WTC11 (cell line): ENCODE measurements at regions not wholly inside any gene's neighbourhood (a gene's known extent, or its start where the extent isn't known, plus 50 kb on each side); places are given as distances from the start of the nearest gene placed in this dataset.

Experiments used
- ATAC-seq: fragments of 200-7000 bp; cut with Tn5 transposase; 2 replicates; pipeline ENCODE4 v1.10.0; 2021; ENCODE audit warnings: mild to moderate bottlenecking, moderate library complexity
- CTCF ChIA-PET: fragments of 300-600 bp; sonication (Branson Sonifier 250); formaldehyde crosslinking; loops from one replicate; lab custom pipeline; 2021; ENCODE audit warnings: antibody characterized with exemption; lab: Charles Lee
- POLR2A ChIA-PET: fragments of 350-600 bp; sonication (Branson Sonifier 250); formaldehyde crosslinking; loops from one replicate; lab custom pipeline; 2021; ENCODE audit warnings: antibody characterized with exemption; lab: Charles Lee
- DNase-seq: peaks from one replicate; pipeline ENCODE4 v3.0.0; 2021; ENCODE audit warnings: low spot score
- H3K27ac Mint-ChIP-seq: 2 replicates; pipeline ENCODE4 v1.8.0; 2021; ENCODE audit warnings: mixed read lengths
- H3K27me3 Mint-ChIP-seq: 2 replicates; pipeline ENCODE4 v1.8.0; 2021; ENCODE audit warnings: low read depth, mild to moderate bottlenecking, moderate library complexity, mixed read lengths
- H3K36me3 Mint-ChIP-seq: 2 replicates; pipeline ENCODE4 v1.8.0; 2021; ENCODE audit warnings: mixed read lengths
- H3K4me1 Mint-ChIP-seq: 2 replicates; pipeline ENCODE4 v1.8.0; 2022; ENCODE audit warnings: mixed read lengths
- H3K4me3 Mint-ChIP-seq: 2 replicates; pipeline ENCODE4 v1.8.0; 2021; ENCODE audit warnings: mild to moderate bottlenecking, moderate library complexity, mixed read lengths
- H3K9me3 Mint-ChIP-seq: 2 replicates; pipeline ENCODE4 v1.8.0; 2021; ENCODE audit warnings: mixed read lengths
- FOXJ3 ChIP-seq: sonication (generic); formaldehyde crosslinking; IDR thresholded peaks from 2 replicates; pipeline ENCODE4 v1.9.0; 2021; ENCODE audit warnings: missing genetic modification reagents, mild to moderate bottlenecking, borderline replicate concordance
- FOXP1 ChIP-seq: sonication (generic); formaldehyde crosslinking; IDR thresholded peaks from 2 replicates; pipeline ENCODE4 v1.8.0; 2022; ENCODE audit warnings: missing genetic modification reagents, mild to moderate bottlenecking, moderate library complexity, borderline replicate concordance
- HMGA2 ChIP-seq: fragments of 250-450 bp; sonication (Bioruptor Pico); IDR thresholded peaks from 2 replicates; pipeline ENCODE4 v1.4.0; 2021; ENCODE audit warnings: mild to moderate bottlenecking, moderate library complexity
- IRF1 ChIP-seq: sonication (generic); formaldehyde crosslinking; IDR thresholded peaks from 2 replicates; pipeline ENCODE4 v1.8.0; 2023; ENCODE audit warnings: missing genetic modification reagents
- KAT7 ChIP-seq: sonication (generic); formaldehyde crosslinking; IDR thresholded peaks from 2 replicates; pipeline ENCODE4 v1.8.1; 2023; ENCODE audit warnings: missing genetic modification reagents, mild to moderate bottlenecking, borderline replicate concordance
- NFE2L1 ChIP-seq: sonication (generic); formaldehyde crosslinking; IDR thresholded peaks from 2 replicates; pipeline ENCODE4 v1.8.1; 2023; ENCODE audit warnings: missing genetic modification reagents
- NR1H2 ChIP-seq: sonication (generic); formaldehyde crosslinking; IDR thresholded peaks from 2 replicates; pipeline ENCODE4 v1.9.0; 2021; ENCODE audit warnings: mild to moderate bottlenecking, moderate library complexity, missing genetic modification reagents
- NR2C2 ChIP-seq: sonication (generic); formaldehyde crosslinking; IDR thresholded peaks from 2 replicates; pipeline ENCODE4 v1.8.0; 2022; ENCODE audit warnings: mild to moderate bottlenecking, missing genetic modification reagents
- SOX15 ChIP-seq: fragments of 250-450 bp; sonication (Bioruptor Pico); IDR thresholded peaks from 2 replicates; pipeline ENCODE4 v1.9.0; 2021; ENCODE audit warnings: mild to moderate bottlenecking
- TEAD4 ChIP-seq: sonication (generic); formaldehyde crosslinking; IDR thresholded peaks from 2 replicates; pipeline ENCODE4 v1.8.0; 2022; ENCODE audit warnings: mild to moderate bottlenecking, missing genetic modification reagents
- USF2 ChIP-seq: sonication (generic); formaldehyde crosslinking; IDR thresholded peaks from 2 replicates; pipeline ENCODE4 v1.8.1; 2023; ENCODE audit warnings: mild to moderate bottlenecking, missing genetic modification reagents, moderate library complexity
- ZNF232 ChIP-seq: sonication (generic); formaldehyde crosslinking; IDR thresholded peaks from 2 replicates; pipeline ENCODE4 v1.8.0; 2022; ENCODE audit warnings: mild to moderate bottlenecking, missing genetic modification reagents
- ZNF281 ChIP-seq: sonication (generic); formaldehyde crosslinking; IDR thresholded peaks from 2 replicates; pipeline ENCODE4 v1.8.0; 2023; ENCODE audit warnings: mild to moderate bottlenecking, missing genetic modification reagents
- ZSCAN18 ChIP-seq: fragments of 250-450 bp; sonication (Bioruptor Pico); IDR thresholded peaks from 2 replicates; pipeline ENCODE4 v2.1.2; 2022; ENCODE audit warnings: mild to moderate bottlenecking, moderate library complexity
- TF ChIP-seq, protein P1 (sequence below): fragments of 200-600 bp; IDR thresholded peaks from 2 replicates; pipeline ENCODE4 v1.8.0; 2022; ENCODE audit warnings: antibody characterized with exemption
- TF ChIP-seq, protein P2 (sequence below): fragments of 250-450 bp; sonication (Bioruptor Pico); IDR thresholded peaks from 2 replicates; pipeline ENCODE4 v1.9.0; 2021; ENCODE audit warnings: mild to moderate bottlenecking
- TF ChIP-seq, protein P3 (sequence below): fragments of 250-450 bp; sonication (Bioruptor Pico); IDR thresholded peaks from 2 replicates; pipeline ENCODE4 v1.9.0; 2021; ENCODE audit warnings: mild to moderate bottlenecking
- TF ChIP-seq, protein P4 (sequence below): sonication (generic); formaldehyde crosslinking; conservative IDR thresholded peaks from 2 replicates; pipeline ENCODE4 v1.8.1; 2022; ENCODE audit warnings: mild to moderate bottlenecking, missing genetic modification reagents
- TF ChIP-seq, protein P5 (sequence below): sonication (generic); formaldehyde crosslinking; IDR thresholded peaks from 2 replicates; pipeline ENCODE4 v1.8.1; 2022; ENCODE audit warnings: mild to moderate bottlenecking, missing genetic modification reagents, moderate library complexity, borderline replicate concordance

GRCh38 chr12:88763536-88764100 lies 183.3 kb upstream of the KITLG start (continued):
- TF ChIP-seq, protein P1, sequence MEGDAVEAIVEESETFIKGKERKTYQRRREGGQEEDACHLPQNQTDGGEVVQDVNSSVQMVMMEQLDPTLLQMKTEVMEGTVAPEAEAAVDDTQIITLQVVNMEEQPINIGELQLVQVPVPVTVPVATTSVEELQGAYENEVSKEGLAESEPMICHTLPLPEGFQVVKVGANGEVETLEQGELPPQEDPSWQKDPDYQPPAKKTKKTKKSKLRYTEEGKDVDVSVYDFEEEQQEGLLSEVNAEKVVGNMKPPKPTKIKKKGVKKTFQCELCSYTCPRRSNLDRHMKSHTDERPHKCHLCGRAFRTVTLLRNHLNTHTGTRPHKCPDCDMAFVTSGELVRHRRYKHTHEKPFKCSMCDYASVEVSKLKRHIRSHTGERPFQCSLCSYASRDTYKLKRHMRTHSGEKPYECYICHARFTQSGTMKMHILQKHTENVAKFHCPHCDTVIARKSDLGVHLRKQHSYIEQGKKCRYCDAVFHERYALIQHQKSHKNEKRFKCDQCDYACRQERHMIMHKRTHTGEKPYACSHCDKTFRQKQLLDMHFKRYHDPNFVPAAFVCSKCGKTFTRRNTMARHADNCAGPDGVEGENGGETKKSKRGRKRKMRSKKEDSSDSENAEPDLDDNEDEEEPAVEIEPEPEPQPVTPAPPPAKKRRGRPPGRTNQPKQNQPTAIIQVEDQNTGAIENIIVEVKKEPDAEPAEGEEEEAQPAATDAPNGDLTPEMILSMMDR = no peak
- TF ChIP-seq TEAD4 (CRISPR knock-in tag) (no peak), IRF1 (CRISPR knock-in tag) (no peak), HMGA2 (CRISPR knock-in tag) (no peak), FOXJ3 (CRISPR knock-in tag) (no peak), NFE2L1 (CRISPR knock-in tag) (no peak), USF2 (no peak), ZNF232 (CRISPR knock-in tag) (no peak), ZSCAN18 (CRISPR knock-in tag) (no peak)

DNA sequence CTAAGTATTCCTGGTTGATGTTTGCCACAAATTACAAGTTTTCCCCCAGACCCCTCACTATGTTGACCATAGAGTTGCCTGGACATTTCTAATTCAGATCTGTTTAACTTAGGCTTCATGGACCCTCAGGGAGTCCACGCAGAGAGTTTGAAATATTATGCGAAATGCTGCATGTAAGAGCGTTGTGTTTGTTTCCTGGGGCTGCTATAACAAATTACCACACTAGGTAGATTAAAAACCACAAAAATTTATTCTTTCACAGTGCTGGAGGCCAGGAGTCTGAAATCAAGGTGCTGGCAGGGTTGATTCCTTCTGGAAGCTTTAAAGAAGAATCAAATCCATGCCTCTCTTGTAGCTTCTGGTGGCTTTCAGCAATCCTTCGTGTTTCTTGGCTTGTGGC lies 177.9 kb upstream of the KITLG start:
- POLR2A ChIA-PET = no interaction called here
- Mint-ChIP-seq H3K27ac (no peak overlapping the region), H3K4me1 (no peaks in the 10 kb centered on the region), H3K27me3 (no peaks in the 10 kb centered on the region), H3K4me3 (no peak overlapping the region), H3K9me3 (peaks cover 14% of the 10 kb centered on the region), H3K36me3 (no peaks in the 10 kb centered on the region)
- DNase-seq (no peak), ATAC-seq (no peak)
- CTCF ChIA-PET = no interaction called here
- TF ChIP-seq FOXP1 (no peak), NR2C2 (CRISPR knock-in tag) (no peak), NFE2L1 (CRISPR knock-in tag) (no peak), KAT7 (CRISPR knock-in tag) (no peak), SOX15 (CRISPR knock-in tag) (no peak), ZSCAN18 (CRISPR knock-in tag) (no peak), NR1H2 (CRISPR knock-in tag) (no peak), ZNF281 (CRISPR knock-in tag) (no peak), HMGA2 (CRISPR knock-in tag) (no peak)
- TF ChIP-seq, protein P2, sequence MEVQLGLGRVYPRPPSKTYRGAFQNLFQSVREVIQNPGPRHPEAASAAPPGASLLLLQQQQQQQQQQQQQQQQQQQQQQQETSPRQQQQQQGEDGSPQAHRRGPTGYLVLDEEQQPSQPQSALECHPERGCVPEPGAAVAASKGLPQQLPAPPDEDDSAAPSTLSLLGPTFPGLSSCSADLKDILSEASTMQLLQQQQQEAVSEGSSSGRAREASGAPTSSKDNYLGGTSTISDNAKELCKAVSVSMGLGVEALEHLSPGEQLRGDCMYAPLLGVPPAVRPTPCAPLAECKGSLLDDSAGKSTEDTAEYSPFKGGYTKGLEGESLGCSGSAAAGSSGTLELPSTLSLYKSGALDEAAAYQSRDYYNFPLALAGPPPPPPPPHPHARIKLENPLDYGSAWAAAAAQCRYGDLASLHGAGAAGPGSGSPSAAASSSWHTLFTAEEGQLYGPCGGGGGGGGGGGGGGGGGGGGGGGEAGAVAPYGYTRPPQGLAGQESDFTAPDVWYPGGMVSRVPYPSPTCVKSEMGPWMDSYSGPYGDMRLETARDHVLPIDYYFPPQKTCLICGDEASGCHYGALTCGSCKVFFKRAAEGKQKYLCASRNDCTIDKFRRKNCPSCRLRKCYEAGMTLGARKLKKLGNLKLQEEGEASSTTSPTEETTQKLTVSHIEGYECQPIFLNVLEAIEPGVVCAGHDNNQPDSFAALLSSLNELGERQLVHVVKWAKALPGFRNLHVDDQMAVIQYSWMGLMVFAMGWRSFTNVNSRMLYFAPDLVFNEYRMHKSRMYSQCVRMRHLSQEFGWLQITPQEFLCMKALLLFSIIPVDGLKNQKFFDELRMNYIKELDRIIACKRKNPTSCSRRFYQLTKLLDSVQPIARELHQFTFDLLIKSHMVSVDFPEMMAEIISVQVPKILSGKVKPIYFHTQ (CRISPR knock-in tag) = no peak
- TF ChIP-seq, protein P1 = no peak
- TF ChIP-seq, protein P3, sequence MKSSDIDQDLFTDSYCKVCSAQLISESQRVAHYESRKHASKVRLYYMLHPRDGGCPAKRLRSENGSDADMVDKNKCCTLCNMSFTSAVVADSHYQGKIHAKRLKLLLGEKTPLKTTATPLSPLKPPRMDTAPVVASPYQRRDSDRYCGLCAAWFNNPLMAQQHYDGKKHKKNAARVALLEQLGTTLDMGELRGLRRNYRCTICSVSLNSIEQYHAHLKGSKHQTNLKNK (CRISPR knock-in tag) = no peak
- TF ChIP-seq, protein P4, sequence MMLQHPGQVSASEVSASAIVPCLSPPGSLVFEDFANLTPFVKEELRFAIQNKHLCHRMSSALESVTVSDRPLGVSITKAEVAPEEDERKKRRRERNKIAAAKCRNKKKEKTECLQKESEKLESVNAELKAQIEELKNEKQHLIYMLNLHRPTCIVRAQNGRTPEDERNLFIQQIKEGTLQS (CRISPR knock-in tag) = no peak
- TF ChIP-seq, protein P5, sequence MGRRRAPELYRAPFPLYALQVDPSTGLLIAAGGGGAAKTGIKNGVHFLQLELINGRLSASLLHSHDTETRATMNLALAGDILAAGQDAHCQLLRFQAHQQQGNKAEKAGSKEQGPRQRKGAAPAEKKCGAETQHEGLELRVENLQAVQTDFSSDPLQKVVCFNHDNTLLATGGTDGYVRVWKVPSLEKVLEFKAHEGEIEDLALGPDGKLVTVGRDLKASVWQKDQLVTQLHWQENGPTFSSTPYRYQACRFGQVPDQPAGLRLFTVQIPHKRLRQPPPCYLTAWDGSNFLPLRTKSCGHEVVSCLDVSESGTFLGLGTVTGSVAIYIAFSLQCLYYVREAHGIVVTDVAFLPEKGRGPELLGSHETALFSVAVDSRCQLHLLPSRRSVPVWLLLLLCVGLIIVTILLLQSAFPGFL (CRISPR knock-in tag) = no peak
